ENCODE measurements at regions not wholly inside any gene's neighbourhood (a gene's known extent, or its start where the extent isn't known, plus 50 kb on each side); places are given as distances from the start of the nearest gene placed in this dataset.
"Not testable (repeated sequence)": the region's sequence is repeated elsewhere in the genome, so short reads cannot be mapped to it uniquely, and the experiment has no call there.

DNA sequence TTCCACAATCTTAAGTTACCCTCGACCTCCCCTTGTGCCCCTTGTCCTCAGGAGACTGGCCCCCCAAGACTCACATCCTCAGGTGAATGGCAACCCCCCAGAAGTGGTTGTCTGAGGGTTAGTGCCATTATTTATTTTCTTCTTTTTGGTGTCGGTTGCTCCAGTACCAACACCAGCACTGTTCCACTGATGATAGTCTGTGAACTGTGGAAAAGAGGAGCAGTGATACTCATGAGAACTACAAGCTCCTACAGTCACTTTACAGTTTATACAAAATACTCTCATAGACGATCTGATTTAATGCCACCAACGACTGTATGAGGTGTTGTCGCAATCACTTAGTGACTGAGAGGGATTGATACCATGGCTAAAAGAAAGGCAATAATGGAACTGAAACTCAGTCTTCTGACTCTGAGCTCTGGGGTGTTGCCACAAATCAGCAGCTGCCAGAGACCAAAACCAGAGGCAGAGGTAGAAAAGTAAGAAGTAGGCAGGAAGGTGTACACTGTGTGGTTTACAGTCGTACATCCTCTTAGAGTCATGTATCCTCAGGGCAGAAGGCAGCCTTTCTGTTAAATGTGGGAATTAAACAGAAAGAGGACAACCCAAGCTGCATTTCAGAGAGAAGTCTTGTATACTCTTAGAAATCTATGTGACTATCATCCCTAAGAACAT is 90.8 kb upstream of the ADCY2 start:
- POLR2A ChIA-PET; DNase-seq (ENCODE audit: extremely low spot score); CTCF ChIA-PET: not testable (repeated sequence)

DNA sequence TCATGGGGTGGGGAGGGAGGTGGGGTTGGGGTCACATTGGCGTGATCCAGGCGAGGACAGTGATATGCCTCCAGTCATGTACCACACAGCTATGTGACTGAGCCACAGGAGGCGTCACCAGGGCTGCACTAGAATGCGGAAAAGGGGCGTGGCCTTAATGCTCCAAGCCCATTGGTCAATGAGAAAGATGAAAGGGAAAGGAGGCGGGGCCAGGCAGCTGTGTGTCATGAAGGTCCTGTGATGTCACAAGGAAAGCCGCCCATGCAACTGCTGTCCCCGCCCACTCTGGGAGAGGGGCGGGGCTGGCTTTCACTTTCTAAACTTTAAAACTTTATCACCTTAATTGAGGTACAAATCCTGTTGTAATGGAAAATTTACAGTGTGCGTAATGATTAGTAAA is 89.4 kb upstream of the ADCY2 start:
- POLR2A ChIA-PET; CTCF ChIA-PET; DNase-seq (ENCODE audit: extremely low spot score): not testable (repeated sequence)

DNA sequence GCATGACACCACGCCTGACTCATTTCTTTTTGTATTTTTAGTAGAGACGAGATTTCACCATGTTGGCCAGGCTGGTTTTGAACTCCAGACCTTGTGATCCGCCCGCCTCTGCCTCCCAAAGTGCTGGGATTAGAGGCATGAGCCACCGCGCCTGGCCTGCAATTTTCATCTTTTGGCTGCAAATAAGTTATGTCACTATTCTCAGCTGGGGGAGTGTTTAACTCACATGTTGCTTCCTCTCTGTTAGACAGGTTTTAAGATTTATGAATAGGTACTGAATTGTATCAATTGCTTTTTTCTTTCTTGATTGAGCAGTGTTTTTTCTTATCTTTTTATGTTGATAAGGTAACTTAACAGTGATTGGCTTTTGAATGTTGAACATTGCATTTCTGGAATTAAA is 88.2 kb upstream of the ADCY2 start:
- POLR2A ChIA-PET; CTCF ChIA-PET; DNase-seq (ENCODE audit: extremely low spot score): not testable (repeated sequence)

DNA sequence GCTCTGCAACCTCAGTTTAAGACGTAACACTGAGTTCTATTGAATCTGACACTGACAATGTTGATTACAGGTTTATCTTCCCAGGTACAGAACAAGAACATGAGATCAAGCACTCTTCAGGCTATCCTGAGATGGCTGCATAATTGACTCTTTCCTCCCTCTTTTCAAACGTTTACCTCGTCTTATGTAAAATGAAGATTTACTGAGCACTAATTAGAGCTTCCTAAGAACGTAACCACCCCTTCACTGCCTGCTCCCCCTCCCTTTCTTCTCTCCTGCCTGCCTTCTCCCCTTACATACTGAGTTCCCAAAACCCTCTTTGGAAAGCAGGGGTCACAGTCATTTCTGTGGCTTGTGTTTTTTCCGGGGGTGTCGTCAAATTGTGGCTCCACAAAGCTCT is 86.2 kb upstream of the ADCY2 start:
- POLR2A ChIA-PET; DNase-seq (ENCODE audit: extremely low spot score); CTCF ChIA-PET: not testable (repeated sequence)

DNA sequence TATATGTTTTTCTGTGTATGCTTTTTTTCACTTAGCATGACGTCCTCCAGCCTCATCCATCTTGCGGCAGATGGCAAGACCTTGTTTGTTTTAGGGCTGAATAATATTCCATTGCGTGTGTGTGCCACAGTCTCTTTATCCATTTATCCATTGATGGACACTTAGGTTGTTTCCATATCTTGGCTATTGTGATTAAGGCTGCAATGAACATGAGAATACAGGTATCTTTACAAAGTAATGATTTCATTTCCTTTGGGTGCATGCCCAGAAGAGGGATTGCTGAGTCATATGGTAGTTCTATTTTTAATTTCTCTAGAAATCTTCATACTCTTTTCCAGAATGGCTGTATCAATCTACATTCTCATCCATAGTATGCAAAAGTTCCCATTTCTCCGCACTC is 85.3 kb upstream of the ADCY2 start:
- POLR2A ChIA-PET; DNase-seq (ENCODE audit: extremely low spot score); CTCF ChIA-PET: not testable (repeated sequence)

DNA sequence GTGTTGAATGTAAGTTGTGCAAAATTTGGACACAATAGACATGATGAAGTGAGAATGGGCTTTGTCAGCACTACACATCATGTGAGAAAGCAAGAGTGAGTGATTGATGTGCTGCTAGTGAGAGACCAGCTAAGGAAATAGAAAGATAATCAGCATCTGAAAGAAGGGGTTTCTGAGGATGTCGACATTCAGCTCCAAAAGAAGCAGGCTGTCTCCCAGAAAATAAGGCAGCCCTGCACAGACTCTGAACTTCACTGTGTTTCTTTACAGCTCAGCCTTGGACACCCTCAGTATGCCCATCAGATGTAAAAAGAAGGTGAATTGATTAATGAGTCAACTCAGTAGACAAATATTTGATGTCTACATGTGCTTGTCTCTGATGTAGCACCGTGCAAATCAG is 80.8 kb upstream of the ADCY2 start:
- no peak for DNase-seq (ENCODE audit: extremely low spot score)
- CTCF ChIA-PET: no interaction called here
- POLR2A ChIA-PET: no interaction called here
- TF ChIP-seq, protein P1, sequence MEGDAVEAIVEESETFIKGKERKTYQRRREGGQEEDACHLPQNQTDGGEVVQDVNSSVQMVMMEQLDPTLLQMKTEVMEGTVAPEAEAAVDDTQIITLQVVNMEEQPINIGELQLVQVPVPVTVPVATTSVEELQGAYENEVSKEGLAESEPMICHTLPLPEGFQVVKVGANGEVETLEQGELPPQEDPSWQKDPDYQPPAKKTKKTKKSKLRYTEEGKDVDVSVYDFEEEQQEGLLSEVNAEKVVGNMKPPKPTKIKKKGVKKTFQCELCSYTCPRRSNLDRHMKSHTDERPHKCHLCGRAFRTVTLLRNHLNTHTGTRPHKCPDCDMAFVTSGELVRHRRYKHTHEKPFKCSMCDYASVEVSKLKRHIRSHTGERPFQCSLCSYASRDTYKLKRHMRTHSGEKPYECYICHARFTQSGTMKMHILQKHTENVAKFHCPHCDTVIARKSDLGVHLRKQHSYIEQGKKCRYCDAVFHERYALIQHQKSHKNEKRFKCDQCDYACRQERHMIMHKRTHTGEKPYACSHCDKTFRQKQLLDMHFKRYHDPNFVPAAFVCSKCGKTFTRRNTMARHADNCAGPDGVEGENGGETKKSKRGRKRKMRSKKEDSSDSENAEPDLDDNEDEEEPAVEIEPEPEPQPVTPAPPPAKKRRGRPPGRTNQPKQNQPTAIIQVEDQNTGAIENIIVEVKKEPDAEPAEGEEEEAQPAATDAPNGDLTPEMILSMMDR (IDR thresholded peaks at IDR 0.05; ENCODE audit: control extremely low read depth, extremely low read depth, low read depth, missing control alignments): no peak

DNA sequence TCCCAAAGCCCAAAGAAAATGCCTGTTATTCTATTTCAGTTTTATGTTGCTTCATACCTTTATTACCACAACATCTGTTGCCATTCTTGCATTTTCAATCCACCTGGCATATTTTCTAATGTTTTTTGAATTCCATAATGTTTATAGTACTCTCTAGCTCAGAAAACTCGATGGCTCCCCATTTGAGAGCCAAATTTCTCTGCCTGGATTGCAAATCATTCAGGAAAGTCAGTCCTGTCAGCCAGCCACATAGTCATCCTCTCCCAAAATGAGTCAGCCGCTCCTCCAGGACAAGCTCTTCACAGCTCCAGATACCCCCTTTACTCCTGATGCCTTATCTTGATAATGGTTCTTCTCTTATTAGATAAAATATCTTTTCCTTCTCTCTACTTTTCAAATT is 78.2 kb upstream of the ADCY2 start:
- ChIA-PET POLR2A (no interaction called here), CTCF (interaction anchor here (1.4 kb wide), 1 partner anchor 10 kb away, joined by 4 read pairs; no protein-coding TSS in a partner anchor)
- TF ChIP-seq, protein P1 (IDR thresholded peaks at IDR 0.05; ENCODE audit: control extremely low read depth, extremely low read depth, low read depth, missing control alignments): no peak
- no peak for DNase-seq (ENCODE audit: extremely low spot score)

DNA sequence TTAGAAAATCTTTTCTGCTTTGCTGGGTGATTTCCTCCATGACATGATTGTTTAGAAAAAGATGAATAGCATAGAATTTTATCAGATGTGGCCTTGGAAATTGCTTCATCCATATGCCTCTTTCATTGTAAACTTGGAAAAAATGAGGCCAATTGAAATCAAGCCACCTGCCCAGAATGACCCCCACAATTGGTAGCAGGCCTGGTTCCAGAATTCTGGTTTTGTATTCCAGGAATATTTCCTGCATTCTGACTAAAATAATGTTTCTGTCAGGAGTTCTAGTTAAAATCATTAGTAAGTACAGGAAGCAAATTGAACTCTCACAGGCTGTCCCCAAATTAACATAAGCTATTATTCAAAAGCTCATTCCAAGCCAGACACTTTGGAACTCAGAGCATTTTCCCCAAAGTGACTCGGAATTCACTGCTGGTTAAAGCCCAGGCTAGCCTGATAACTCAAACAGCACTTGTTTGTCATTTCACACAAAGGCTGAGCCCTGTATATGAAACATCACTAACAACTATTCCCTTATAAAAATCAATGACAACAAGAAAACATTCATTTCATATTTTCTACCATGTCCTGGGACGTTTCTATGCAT is 75.1 kb upstream of the ADCY2 start:
- TF ChIP-seq, protein P1 (IDR thresholded peaks at IDR 0.05; ENCODE audit: control extremely low read depth, extremely low read depth, low read depth, missing control alignments): no peak
- ChIA-PET CTCF (no interaction called here), POLR2A (no interaction called here)
- DNase-seq (ENCODE audit: extremely low spot score): no peak

DNA sequence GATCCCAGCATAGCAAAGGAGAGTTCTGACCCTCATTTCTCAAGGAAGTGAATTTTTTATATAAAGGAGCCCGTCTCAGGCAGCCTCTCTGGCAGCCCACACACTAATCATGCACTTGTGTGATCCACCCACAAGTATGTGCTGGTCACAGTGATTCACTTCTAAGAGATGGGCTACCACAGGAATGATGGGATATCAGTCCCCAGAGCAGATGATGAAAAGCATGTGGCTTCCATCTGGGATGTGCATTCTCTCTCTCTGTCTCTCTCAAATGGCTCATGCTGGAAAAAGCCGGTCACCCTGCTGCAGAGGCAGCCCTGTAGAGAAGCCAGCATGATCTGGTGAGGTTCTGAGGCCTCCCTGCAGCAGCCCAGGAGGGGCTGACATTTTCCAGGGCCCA is 74.2 kb upstream of the ADCY2 start:
- TF ChIP-seq, protein P1 (IDR thresholded peaks at IDR 0.05; ENCODE audit: control extremely low read depth, extremely low read depth, low read depth, missing control alignments): no peak
- DNase-seq (ENCODE audit: extremely low spot score): no peak
- POLR2A ChIA-PET: no interaction called here

More for the DNA sequence above, 74.2 kb upstream of the ADCY2 start:
- CTCF ChIA-PET: no interaction called here

Data from GM10248 (cell line).